HL-60/S4 treated with phorbol 12-myristate 13-acetate at 8.2 ng/mL for 4 days and 3 days (cell line): ENCODE measurements at regions not wholly inside any gene's neighbourhood (a gene's known extent, or its start where the extent isn't known, plus 50 kb on each side); places are given as distances from the start of the nearest gene placed in this dataset.

Source experiments
- in situ Hi-C: fragments of 300-500 bp; cut with MboI; formaldehyde crosslinking; loops from 2 replicates; pipeline ENCODE4 v1.15.0; 2022; ENCODE audit warnings: low sequenced_read_pairs

GRCh38 chr10:71066600-71066999, 145.8 kb upstream of the UNC5B start:
- in situ Hi-C loops, result no loop called here

GRCh38 chr10:71067098-71067740, 145.2 kb upstream of the UNC5B start:
- in situ Hi-C loops, result no loop called here

- in situ Hi-C loops, result no loop called here
Observed at GRCh38 chr10:71068861-71069271, 143.5 kb upstream of the UNC5B start.

GRCh38 chr10:71069909-71070666, 142.3 kb upstream of the UNC5B start:
- in situ Hi-C loops, result no loop called here

GRCh38 chr10:71070741-71071140, 141.6 kb upstream of the UNC5B start:
- in situ Hi-C loops, result no loop called here

GRCh38 chr10:71072131-71072822, 140.1 kb upstream of the UNC5B start:
- in situ Hi-C loops, result no loop called here

- in situ Hi-C loops, result no loop called here
Observed at GRCh38 chr10:71072823-71073210, 139.6 kb upstream of the UNC5B start.

GRCh38 chr10:71073451-71074175, 138.8 kb upstream of the UNC5B start:
- in situ Hi-C loops, result no loop called here

- in situ Hi-C loops, result no loop called here
Observed at GRCh38 chr10:71074176-71074755, 138.1 kb upstream of the UNC5B start.

- in situ Hi-C loops, result no loop called here
Observed at GRCh38 chr10:71075086-71075758, 137.1 kb upstream of the UNC5B start.

GRCh38 chr10:71075759-71076472, 136.5 kb upstream of the UNC5B start:
- in situ Hi-C loops, result no loop called here

- in situ Hi-C loops, result no loop called here
Observed at GRCh38 chr10:71076473-71077142, 135.8 kb upstream of the UNC5B start.

GRCh38 chr10:71077143-71077581, 135.2 kb upstream of the UNC5B start:
- in situ Hi-C loops, result no loop called here

- in situ Hi-C loops, result no loop called here
Observed at GRCh38 chr10:71077796-71078453, 134.4 kb upstream of the UNC5B start.

GRCh38 chr10:71078454-71079145, 133.8 kb upstream of the UNC5B start:
- in situ Hi-C loops, result no loop called here

GRCh38 chr10:71079761-71080380, 132.5 kb upstream of the UNC5B start:
- in situ Hi-C loops, result no loop called here

GRCh38 chr10:71080381-71081228, 131.8 kb upstream of the UNC5B start:
- in situ Hi-C loops, result no loop called here
